Thyroid gland (tissue), 4 donors: ENCODE measurements at regions not wholly inside any gene's neighbourhood (a gene's known extent, or its start where the extent isn't known, plus 50 kb on each side); places are given as distances from the start of the nearest gene placed in this dataset.

Experiments
- CTCF ChIP-seq, 6 experiments: fragments of 200-600 bp in 3 of 6; fragments of 450-650 bp in 3 of 6; sonication (generic) in 3 of 6; IDR thresholded peaks; one replicate each; pipeline ENCODE4 v1.5.1; 2016 to 2019; ENCODE audit warnings: antibody characterized with exemption in 6 of 6, mild to moderate bottlenecking in 2 of 6, inconsistent platforms in 1 of 6, moderate library complexity in 1 of 6
- POLR2A ChIP-seq, 2 donors: fragments of 450-650 bp; IDR thresholded peaks; one replicate each; pipeline ENCODE4 v1.6.1; 2017; ENCODE audit warnings: antibody characterized with exemption in 2 of 2, mild to moderate bottlenecking in 2 of 2, moderate library complexity in 1 of 2

- TF ChIP-seq CTCF (IDR thresholded peaks at IDR 0.05), result no peak
- no peak for TF ChIP-seq POLR2A (IDR thresholded peaks at IDR 0.05)
Observed at GRCh38 chr2:107584577-107584976, 242.1 kb upstream of the RGPD4 start.
